ENCODE measurements at regions not wholly inside any gene's neighbourhood (a gene's known extent, or its start where the extent isn't known, plus 50 kb on each side); places are given as distances from the start of the nearest gene placed in this dataset.

- POLR2A ChIA-PET (ENCODE audit: low non-redundant PET) = no interaction called here
- no peak overlapping the region for H3K27ac ChIP-seq
- CTCF ChIA-PET = interaction anchor here (0.5 to 0.7 kb wide), 2 partner anchors 42 to 513 kb away, joined by 3 to 5 read pairs; no protein-coding TSS in a partner anchor
- no peak for DNase-seq (ENCODE audit: low spot score)
- no peak for TF ChIP-seq CTCF (conservative IDR thresholded peaks at IDR 0.05; ENCODE audit: low read depth)
These were observed 188.6 kb upstream of the HABP2 start for GRCh38 chr10:113364227-113364626.

- ChIA-PET POLR2A (ENCODE audit: low non-redundant PET) (no interaction called here), CTCF (no interaction called here)
- TF ChIP-seq CTCF (conservative IDR thresholded peaks at IDR 0.05; ENCODE audit: low read depth) = no peak
- no peak overlapping the region for H3K27ac ChIP-seq
- no peak for DNase-seq (ENCODE audit: low spot score)
These were observed 184.0 kb upstream of the HABP2 start for GRCh38 chr10:113368666-113369364.

GRCh38 chr10:113369365-113369694 is 183.5 kb upstream of the HABP2 start:
- TF ChIP-seq CTCF (conservative IDR thresholded peaks at IDR 0.05; ENCODE audit: low read depth) = no peak
- POLR2A ChIA-PET (ENCODE audit: low non-redundant PET) = no interaction called here
- no peak for DNase-seq (ENCODE audit: low spot score)
- no peak overlapping the region for H3K27ac ChIP-seq
- CTCF ChIA-PET = no interaction called here

- ChIA-PET POLR2A (ENCODE audit: low non-redundant PET) (no interaction called here), CTCF (no interaction called here)
- no peak overlapping the region for H3K27ac ChIP-seq
- DNase-seq (ENCODE audit: low spot score) = no peak
- no peak for TF ChIP-seq CTCF (conservative IDR thresholded peaks at IDR 0.05; ENCODE audit: low read depth)
These were observed 176.4 kb upstream of the HABP2 start for GRCh38 chr10:113376428-113376827.

- no peak for DNase-seq (ENCODE audit: low spot score)
- TF ChIP-seq CTCF (conservative IDR thresholded peaks at IDR 0.05; ENCODE audit: low read depth) = no peak
- no peak overlapping the region for H3K27ac ChIP-seq
- POLR2A ChIA-PET (ENCODE audit: low non-redundant PET) = no interaction called here
- CTCF ChIA-PET = no interaction called here
These were observed 173.8 kb upstream of the HABP2 start for GRCh38 chr10:113379091-113379490.

- CTCF ChIA-PET = no interaction called here
- POLR2A ChIA-PET (ENCODE audit: low non-redundant PET) = no interaction called here
- no peak for TF ChIP-seq CTCF (conservative IDR thresholded peaks at IDR 0.05; ENCODE audit: low read depth)
- H3K27ac ChIP-seq = no peak overlapping the region
- DNase-seq (ENCODE audit: low spot score) = no peak
These were observed 171.4 kb upstream of the HABP2 start for GRCh38 chr10:113381416-113381815.

Measured in RWPE1 (cell line).